Activated CD8-positive, alpha-beta memory T cell treated with anti-CD3 and anti-CD28 coated beads, Interleukin-2, amount 50 U/mL, for 1 hour (primary cell): ENCODE measurements at regions not wholly inside any gene's neighbourhood (a gene's known extent, or its start where the extent isn't known, plus 50 kb on each side); places are given as distances from the start of the nearest gene placed in this dataset.

Experiments used
- DNase-seq: peaks from one replicate; pipeline ENCODE4 v3.0.0-alpha.2; 2020; ENCODE audit errors: extremely low read depth

GRCh38 chr7:113710310-113711096, 208.3 kb downstream of the PPP1R3A start:
- DNase-seq: no peak

GRCh38 chr7:113705439-113705838, 213.4 kb downstream of the PPP1R3A start:
- DNase-seq: no peak

GRCh38 chr7:113698556-113699220, 220.1 kb downstream of the PPP1R3A start:
- no peak for DNase-seq

- no peak for DNase-seq
Measured at GRCh38 chr7:113694149-113694548, 224.7 kb downstream of the PPP1R3A start.

GRCh38 chr7:113684165-113684564, 234.6 kb downstream of the PPP1R3A start:
- no peak for DNase-seq

GRCh38 chr7:113677811-113678210, 241.0 kb downstream of the PPP1R3A start:
- no peak for DNase-seq

GRCh38 chr7:113664867-113665266, 253.9 kb downstream of the PPP1R3A start:
- no peak for DNase-seq

GRCh38 chr7:113659416-113659815, 259.4 kb downstream of the PPP1R3A start:
- no peak for DNase-seq

- DNase-seq: no peak
Measured at GRCh38 chr7:113657603-113658002, 261.2 kb downstream of the PPP1R3A start.

- no peak for DNase-seq
Measured at GRCh38 chr7:113652501-113652900, 266.3 kb downstream of the PPP1R3A start.

GRCh38 chr7:113649556-113649955, 269.3 kb downstream of the PPP1R3A start:
- DNase-seq: no peak

GRCh38 chr7:113639221-113639620, 279.6 kb downstream of the PPP1R3A start:
- DNase-seq: no peak

GRCh38 chr7:113636727-113637421, 281.9 kb downstream of the PPP1R3A start:
- no peak for DNase-seq

- DNase-seq: no peak
Measured at GRCh38 chr7:113635492-113635891, 283.3 kb downstream of the PPP1R3A start.

GRCh38 chr7:113633073-113633472, 285.7 kb downstream of the PPP1R3A start:
- no peak for DNase-seq

GRCh38 chr7:113628948-113629847, 289.6 kb downstream of the PPP1R3A start:
- DNase-seq: no peak

GRCh38 chr7:113625494-113626102, 293.2 kb downstream of the PPP1R3A start:
- DNase-seq: no peak

- no peak for DNase-seq
Measured at GRCh38 chr7:113622796-113623195, 296.0 kb downstream of the PPP1R3A start.

GRCh38 chr7:113610572-113610971, 308.2 kb downstream of the PPP1R3A start:
- no peak for DNase-seq

GRCh38 chr7:113608782-113609181, 310.0 kb downstream of the PPP1R3A start:
- no peak for DNase-seq

- no peak for DNase-seq
Measured at GRCh38 chr7:113606325-113606724, 312.5 kb downstream of the PPP1R3A start.
